GM18508 (cell line): ENCODE measurements at regions not wholly inside any gene's neighbourhood (a gene's known extent, or its start where the extent isn't known, plus 50 kb on each side); places are given as distances from the start of the nearest gene placed in this dataset.

Experiments
- ATAC-seq: cut with Tn5 transposase; IDR thresholded peaks from one replicate; pipeline ENCODE4 v1.9.1; 2021; ENCODE audit warnings: moderate number of reproducible peaks; ENCODE audit not compliant: insufficient read depth, unreplicated experiment

GRCh38 chr21:39124681-39125251, 58.5 kb downstream of the PSMG1 start:
- ATAC-seq, result no peak

DNA sequence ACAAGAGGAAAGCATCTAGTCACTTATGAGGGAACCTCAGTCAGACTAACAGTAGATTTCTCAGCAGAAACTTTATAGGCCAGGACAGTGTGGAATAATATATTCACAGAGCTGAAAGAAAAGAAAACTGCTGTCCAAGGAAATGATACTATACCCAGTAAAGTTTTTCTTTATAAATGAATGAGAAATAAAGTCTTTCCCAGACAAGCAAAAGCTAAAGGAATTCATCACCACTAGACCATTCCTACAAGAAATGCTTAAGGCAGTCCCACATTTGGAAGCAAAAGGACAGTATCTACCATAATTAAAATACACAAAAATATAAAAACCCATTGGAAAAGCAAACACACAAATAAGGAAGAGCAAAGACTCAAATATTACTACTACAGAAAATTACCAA, 59.9 kb downstream of the PSMG1 start:
- no peak for ATAC-seq

DNA sequence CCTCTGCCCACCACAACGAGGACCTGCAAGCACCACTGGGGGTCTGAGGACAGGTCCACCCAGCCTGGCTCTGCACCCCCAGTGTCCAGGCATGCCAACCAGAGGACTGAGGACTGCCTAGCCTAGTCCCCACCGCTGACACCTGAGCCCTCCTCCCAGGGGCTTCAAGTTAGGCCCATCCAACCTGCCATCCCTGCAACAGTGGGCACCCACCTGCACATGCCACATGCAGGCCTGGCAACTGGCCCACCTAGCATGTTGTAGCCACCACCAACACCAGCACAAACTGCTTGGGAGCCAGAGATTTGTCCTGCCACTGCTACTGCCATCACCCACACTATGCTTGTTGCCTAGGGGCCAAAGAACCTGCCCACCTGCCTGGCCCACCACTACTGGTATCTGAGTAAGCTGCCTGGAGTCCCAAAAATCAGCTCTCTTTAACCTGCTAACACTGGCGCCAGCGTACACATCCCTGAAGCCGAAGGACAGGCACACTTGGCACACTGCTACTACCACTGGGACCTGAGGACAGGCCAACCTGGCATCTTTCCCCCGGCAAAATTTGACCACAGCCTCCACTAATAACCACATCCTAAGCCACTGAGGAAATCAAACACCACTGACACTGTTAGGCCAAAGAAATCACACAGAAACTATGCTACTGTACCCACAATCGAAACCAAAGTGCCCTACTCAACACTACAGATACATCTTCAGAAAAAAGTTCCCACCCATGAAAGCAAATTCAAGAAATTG, 61.5 kb downstream of the PSMG1 start:
- ATAC-seq, result no peak

GRCh38 chr21:39120876-39121599, 62.2 kb downstream of the PSMG1 start:
- no peak for ATAC-seq

DNA sequence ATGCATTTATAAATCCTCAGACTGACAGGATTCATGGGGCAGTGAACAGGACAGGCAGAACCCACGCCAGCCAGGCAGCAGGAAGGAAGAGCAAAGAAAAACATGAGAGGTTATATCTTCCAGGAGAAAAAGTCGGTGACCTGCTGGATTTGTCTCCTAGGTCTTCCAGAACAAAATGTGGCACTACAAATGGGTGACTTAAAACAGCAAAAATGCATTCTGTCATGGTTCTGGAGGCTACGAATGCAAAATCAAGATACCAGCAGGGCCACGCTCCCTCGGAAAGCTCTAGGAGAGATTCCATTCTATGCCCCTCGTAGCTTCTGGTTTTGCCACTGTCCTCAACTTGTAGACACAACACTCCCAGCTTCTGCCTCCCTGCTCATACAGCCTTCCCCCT, 63.4 kb downstream of the PSMG1 start:
- ATAC-seq, result no peak

- no peak for ATAC-seq
Measured at GRCh38 chr21:39118604-39119215, 64.5 kb downstream of the PSMG1 start.

GRCh38 chr21:39118061-39118460, 65.2 kb downstream of the PSMG1 start:
- ATAC-seq, result no peak

DNA sequence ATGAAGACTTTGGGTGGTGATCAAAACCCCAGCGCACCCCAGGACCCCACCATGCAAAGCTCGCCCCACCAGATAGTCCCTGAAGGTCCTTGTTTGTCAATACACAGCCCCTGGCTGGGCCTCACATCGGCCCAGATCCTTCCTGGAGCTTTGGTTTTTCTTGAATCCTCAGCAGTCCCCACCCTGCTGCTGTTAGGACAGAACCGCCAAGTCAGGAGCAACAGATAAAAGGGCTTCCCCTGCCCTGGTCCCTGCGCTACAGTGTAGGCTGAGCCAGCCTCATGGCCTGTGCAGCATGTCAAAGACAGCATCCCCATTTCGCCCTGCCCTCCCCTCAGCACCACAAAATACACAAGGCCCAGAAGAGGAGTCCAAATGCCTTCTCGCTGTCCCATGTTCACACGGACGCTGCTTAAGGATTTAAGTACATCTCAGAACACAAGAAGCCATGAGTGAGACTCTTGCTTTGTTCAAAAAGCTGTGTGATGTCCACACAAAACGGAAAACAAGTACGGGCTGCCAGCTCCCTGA, 65.7 kb downstream of the PSMG1 start:
- ATAC-seq, result no peak

- no peak for ATAC-seq
Measured at GRCh38 chr21:39116761-39117439, 66.4 kb downstream of the PSMG1 start.

- ATAC-seq, result no peak
Measured at GRCh38 chr21:39115576-39116235, 67.5 kb downstream of the PSMG1 start.

- ATAC-seq, result no peak
Measured at GRCh38 chr21:39114871-39115575, 68.2 kb downstream of the PSMG1 start.

- no peak for ATAC-seq
Measured at GRCh38 chr21:39111931-39112550, 71.2 kb downstream of the PSMG1 start.

GRCh38 chr21:39110431-39110830, 72.8 kb downstream of the PSMG1 start:
- no peak for ATAC-seq

GRCh38 chr21:39109596-39110210, 73.5 kb downstream of the PSMG1 start:
- ATAC-seq, result no peak

- ATAC-seq, result no peak
Measured at GRCh38 chr21:39109163-39109530, 74.1 kb downstream of the PSMG1 start.

- ATAC-seq, result no peak
Measured at GRCh38 chr21:39108291-39109162, 74.7 kb downstream of the PSMG1 start.

DNA sequence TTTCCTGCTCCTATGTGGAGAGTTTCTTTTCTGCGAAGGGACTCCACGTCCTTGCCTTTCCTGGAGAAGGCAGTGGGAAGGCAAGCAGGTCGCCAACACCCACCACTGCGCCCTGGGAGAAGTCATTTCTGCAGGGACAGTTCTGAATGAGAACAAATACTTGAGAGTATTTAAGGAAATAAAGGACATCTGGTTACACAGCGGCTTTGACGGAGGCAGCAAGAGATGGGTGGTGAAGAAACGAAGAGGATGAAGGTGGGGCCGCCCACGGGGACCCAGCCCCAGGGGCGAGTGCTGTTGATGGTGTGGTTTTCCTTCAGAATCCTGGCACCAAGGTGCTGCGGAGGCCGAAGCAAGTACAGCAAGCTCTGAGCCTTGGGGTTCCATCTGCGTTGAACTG, 75.5 kb downstream of the PSMG1 start:
- no peak for ATAC-seq
